BLaER1 treated with 17β-estradiol and CSF1 and Interleukin-3, amounts not matched to agents 10 nM and 100 nM (cell line): ENCODE measurements at regions not wholly inside any gene's neighbourhood (a gene's known extent, or its start where the extent isn't known, plus 50 kb on each side); places are given as distances from the start of the nearest gene placed in this dataset.

ENCODE experiments used
- H3K27ac ChIP-seq, 11 experiments: shearing (Covaris generic); formaldehyde crosslinking; 2 replicates each; pipeline ENCODE4 v1.8.1; 2022
- H3K27me3 ChIP-seq, 11 experiments: shearing (Covaris generic); formaldehyde crosslinking; 2 replicates each; pipeline ENCODE4 v1.8.1; 2022
- H3K36me3 ChIP-seq, 11 experiments: shearing (Covaris generic); formaldehyde crosslinking; 2 replicates each; pipeline ENCODE4 v1.8.1; 2022
- H3K4me1 ChIP-seq, 10 experiments: shearing (Covaris generic); formaldehyde crosslinking; 2 replicates each; pipeline ENCODE4 v1.8.1; 2022
- H3K4me2 ChIP-seq, 11 experiments: shearing (Covaris generic); formaldehyde crosslinking; 2 replicates each; pipeline ENCODE4 v1.8.1; 2022
- H3K4me3 ChIP-seq, 10 experiments: shearing (Covaris generic); formaldehyde crosslinking; 2 replicates each; pipeline ENCODE4 v1.8.1; 2022
- H3K9ac ChIP-seq, 11 experiments: shearing (Covaris generic); formaldehyde crosslinking; 2 replicates each; pipeline ENCODE4 v1.8.1; 2022
- H3K9me3 ChIP-seq, 11 experiments: shearing (Covaris generic); formaldehyde crosslinking; replicated peaks in 1 of 11; 2 replicates each; pipeline ENCODE4 v1.8.1; 2022
- H4K20me1 ChIP-seq, 11 experiments: shearing (Covaris generic); formaldehyde crosslinking; 2 replicates each; pipeline ENCODE4 v1.8.1; 2022
- Cebpa-rat ChIP-seq, 11 experiments: shearing (Covaris generic); IDR thresholded peaks; 2 replicates each; pipeline ENCODE4 v1.8.1; 2022

DNA sequence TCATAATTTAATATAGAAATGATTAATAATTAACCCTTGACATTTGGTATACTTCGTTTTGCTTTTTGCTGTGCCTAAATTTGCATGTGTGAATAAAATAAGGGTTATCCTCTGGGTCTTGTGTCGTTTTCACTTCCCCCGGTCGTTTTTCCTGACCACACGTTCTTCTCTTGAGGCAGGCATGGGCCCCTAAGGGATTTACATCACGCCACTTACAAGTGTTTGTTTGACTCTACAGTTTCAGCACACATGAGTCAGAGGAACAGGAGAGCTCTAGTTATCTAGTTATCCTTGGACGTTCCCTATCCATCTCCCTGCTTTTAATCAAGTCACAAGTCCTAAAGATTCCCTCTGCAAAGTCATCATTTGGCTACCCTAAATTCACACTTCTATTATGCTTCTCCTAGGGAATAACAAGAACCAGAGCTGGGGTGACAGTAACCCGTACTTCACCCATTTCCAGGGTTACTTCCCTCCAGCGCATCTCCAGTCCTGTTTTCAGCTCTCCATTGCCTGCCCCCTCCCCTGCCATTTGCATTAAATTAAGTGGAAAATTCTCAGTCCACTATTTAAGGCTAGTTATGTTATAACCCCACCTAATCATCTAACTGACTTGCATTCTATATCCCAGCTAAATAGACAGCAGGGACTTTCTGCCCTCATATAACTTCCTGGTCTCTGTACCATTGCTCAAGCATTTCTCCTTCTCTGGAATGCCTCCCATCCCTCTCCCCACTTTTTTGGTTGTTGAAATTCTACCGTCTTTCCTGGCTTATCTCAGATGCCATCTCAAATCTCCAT, 206.9 kb downstream of the PTEN start:
- Histone ChIP-seq H4K20me1 (no peaks in the 10 kb centered on the region), H3K36me3 (no peaks in the 10 kb centered on the region), H3K9ac (peak overlapping the region in 6 of 11 experiments; percentile 4 to 54 (median 28); a peak in 8 of 22 replicates), H3K4me2 (peak overlapping the region; percentile 77 to 92 (median 84)), H3K27me3 (no peaks in the 10 kb centered on the region), H3K4me1 (peaks cover 71 to 86% (median 75%) of the 10 kb centered on the region in 10 experiments), H3K9me3 (peaks cover 0 to 19% (median 7%) of the 10 kb centered on the region in 11 experiments; a peak in 10 of 22 replicates), H3K27ac (peak overlapping the region in 10 of 11 experiments; percentile 36 to 81 (median 73); a peak in 19 of 22 replicates), H3K4me3 (peak overlapping the region in 2 of 10 experiments; percentile 11 to 17; a peak in 2 of 20 replicates)
- TF ChIP-seq Cebpa-rat (IDR thresholded peaks at IDR 0.05): no peak

DNA sequence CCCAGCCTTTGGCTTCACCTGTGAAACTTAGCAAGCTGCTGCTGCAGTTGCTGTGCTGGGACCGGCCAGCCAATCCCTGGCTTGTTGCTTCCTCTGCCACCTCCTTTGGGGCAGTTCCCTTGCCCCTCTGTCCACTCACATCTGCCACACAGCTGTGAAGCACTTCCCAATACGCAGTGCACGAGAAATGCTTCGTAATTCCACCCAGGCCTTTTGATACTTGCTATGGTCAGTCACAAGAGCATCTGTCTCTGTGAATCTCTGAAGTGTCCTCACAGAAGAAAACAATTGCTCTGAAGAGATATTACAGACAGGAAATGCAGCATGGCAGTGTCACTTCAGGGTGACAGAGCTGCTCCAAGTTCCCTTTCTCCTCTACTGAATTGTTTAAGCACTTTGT, 208.5 kb downstream of the PTEN start:
- H3K9ac ChIP-seq: no peak overlapping the region; a peak in 3 of 22 replicates
- H3K4me1 ChIP-seq: peaks cover 58 to 77% (median 64%) of the 10 kb centered on the region in 10 experiments
- H3K27me3 ChIP-seq: no peaks in the 10 kb centered on the region
- peak overlapping the region in 9 of 11 experiments; percentile 8 to 81 (median 37); a peak in 14 of 22 replicates for H3K27ac ChIP-seq
- H3K4me2 ChIP-seq: peak overlapping the region; percentile 77 to 92 (median 84)
- no peaks in the 10 kb centered on the region for H3K36me3 ChIP-seq
- H4K20me1 ChIP-seq: no peaks in the 10 kb centered on the region
- H3K9me3 ChIP-seq: peaks cover 0 to 19% (median 7%) of the 10 kb centered on the region in 11 experiments; a peak in 10 of 22 replicates
- no peak for TF ChIP-seq Cebpa-rat (IDR thresholded peaks at IDR 0.05)
- H3K4me3 ChIP-seq: no peak overlapping the region

- Histone ChIP-seq H3K4me2 (peak overlapping the region in 5 of 11 experiments; percentile 1 to 22 (median 10); a peak in 1 of 22 replicates), H4K20me1 (no peaks in the 10 kb centered on the region), H3K4me3 (no peak overlapping the region), H3K27me3 (no peaks in the 10 kb centered on the region), H3K9me3 (peaks cover 0 to 11% (median 0%) of the 10 kb centered on the region in 11 experiments; a peak in 2 of 22 replicates), H3K9ac (no peak overlapping the region), H3K36me3 (no peaks in the 10 kb centered on the region), H3K27ac (no peak overlapping the region), H3K4me1 (peaks cover 40 to 59% (median 46%) of the 10 kb centered on the region in 10 experiments)
- TF ChIP-seq Cebpa-rat (IDR thresholded peaks at IDR 0.05): no peak
Measured at GRCh38 chr10:88073682-88074081, 210.3 kb downstream of the PTEN start.

GRCh38 chr10:88074971-88075370, 211.5 kb downstream of the PTEN start:
- Histone ChIP-seq H3K9ac (no peak overlapping the region), H3K4me3 (no peak overlapping the region), H3K4me1 (peaks cover 27 to 47% (median 35%) of the 10 kb centered on the region in 10 experiments), H3K4me2 (0 out of 22 replicates have a peak overlapping the region, but pooled peaks of 1 of the 11 experiments have one; percentile 12), H3K27me3 (no peaks in the 10 kb centered on the region), H3K36me3 (no peaks in the 10 kb centered on the region), H4K20me1 (no peaks in the 10 kb centered on the region), H3K27ac (no peak overlapping the region), H3K9me3 (peaks cover 0 to 11% (median 0%) of the 10 kb centered on the region in 11 experiments; a peak in 2 of 22 replicates)
- TF ChIP-seq Cebpa-rat (IDR thresholded peaks at IDR 0.05): no peak

DNA sequence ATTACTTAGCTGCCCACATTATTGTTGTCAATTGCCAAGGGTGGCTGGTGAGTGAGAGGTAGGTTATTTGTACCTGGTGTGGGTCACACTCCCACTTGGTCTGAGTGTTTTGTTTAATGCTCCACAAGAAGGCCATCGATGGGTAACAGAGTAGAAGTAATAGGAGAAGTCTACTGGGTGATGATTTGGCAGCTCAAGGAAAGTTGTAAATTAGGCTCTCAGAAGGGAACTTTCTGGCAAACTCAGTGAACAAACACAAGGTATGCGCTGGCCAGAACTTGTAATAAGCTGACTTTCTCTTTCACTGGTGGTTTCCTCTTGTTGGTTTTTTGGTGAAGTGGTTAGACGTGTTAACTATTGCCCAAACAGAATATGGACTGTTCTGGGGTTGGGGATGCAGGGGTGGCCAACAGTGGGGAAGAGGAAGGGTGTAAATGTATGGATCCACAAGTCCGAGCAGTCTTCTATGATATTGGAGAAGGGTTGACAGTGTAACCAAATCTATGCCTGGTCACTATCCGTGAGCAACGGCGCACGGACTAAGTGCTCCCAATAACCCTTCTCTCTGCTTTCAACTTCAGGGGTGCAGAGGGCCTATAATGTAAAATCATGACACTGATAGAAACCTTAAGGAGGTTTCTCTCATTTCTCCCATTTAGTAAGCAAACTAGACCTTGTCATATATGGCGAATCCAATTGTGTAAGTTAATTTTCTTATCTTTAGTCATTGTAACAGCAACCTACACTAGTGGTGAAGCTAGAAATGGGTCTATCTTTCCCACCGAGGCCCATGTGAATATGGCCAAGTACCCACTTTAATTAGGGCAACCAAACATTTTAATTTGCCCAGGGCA, 212.8 kb downstream of the PTEN start:
- Histone ChIP-seq H3K36me3 (no peaks in the 10 kb centered on the region), H3K9me3 (peaks cover 0 to 6% (median 0%) of the 10 kb centered on the region in 11 experiments; a peak in 1 of 22 replicates), H3K27ac (no peak overlapping the region), H3K4me3 (no peak overlapping the region), H4K20me1 (no peaks in the 10 kb centered on the region), H3K27me3 (no peaks in the 10 kb centered on the region), H3K4me1 (peaks cover 19 to 42% (median 28%) of the 10 kb centered on the region in 10 experiments), H3K9ac (no peak overlapping the region), H3K4me2 (peak overlapping the region in 3 of 11 experiments; percentile 12 to 24 (median 12); a peak in 1 of 22 replicates)
- no peak for TF ChIP-seq Cebpa-rat (IDR thresholded peaks at IDR 0.05)

DNA sequence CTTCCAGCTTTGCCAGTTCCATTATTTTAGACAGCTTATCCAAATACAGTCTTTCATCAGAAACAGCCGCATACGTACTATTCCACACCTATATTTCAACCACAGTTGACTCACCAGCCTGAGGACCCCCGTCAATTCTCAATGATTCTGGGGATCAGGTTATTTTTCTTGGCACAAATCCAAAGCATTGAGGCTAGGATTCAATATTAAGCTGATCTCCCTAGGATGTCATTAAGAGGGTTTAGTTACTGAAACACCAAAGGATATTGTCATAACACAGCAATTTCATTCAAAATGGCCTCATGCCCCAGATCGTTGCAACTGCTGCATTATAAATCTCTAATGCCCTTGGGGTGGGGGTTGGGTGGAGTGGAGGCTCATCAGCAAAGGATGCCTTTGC, 214.6 kb downstream of the PTEN start:
- H3K4me1 ChIP-seq: peaks cover 13 to 26% (median 23%) of the 10 kb centered on the region in 10 experiments; a peak in 17 of 20 replicates
- H3K27me3 ChIP-seq: no peaks in the 10 kb centered on the region
- no peak for TF ChIP-seq Cebpa-rat (IDR thresholded peaks at IDR 0.05)
- no peaks in the 10 kb centered on the region for H3K36me3 ChIP-seq
- no peak overlapping the region for H3K4me2 ChIP-seq
- H3K9ac ChIP-seq: no peak overlapping the region
- H3K9me3 ChIP-seq: peaks cover 0 to 6% (median 0%) of the 10 kb centered on the region in 11 experiments; a peak in 1 of 22 replicates
- no peak overlapping the region for H3K27ac ChIP-seq
- no peak overlapping the region for H3K4me3 ChIP-seq
- no peaks in the 10 kb centered on the region for H4K20me1 ChIP-seq

DNA sequence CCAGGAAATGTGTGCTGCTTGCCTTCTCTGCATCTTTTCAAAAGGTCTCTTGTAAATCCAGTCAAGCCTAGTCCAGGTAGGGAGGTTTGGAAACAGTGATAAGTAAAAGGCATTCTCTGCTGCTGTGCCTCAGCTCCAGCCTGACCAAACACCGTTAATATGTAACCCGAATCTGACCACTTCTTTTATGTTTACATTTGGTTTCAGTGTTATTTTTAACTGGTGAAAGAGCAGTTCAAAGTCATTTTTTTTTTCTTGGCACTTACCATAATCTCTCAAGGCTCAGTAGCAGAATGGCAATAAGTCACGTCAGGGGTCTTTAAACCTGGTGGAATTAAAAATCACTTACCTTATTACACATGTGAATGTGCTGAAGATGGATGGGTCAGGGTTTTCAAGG, 216.8 kb downstream of the PTEN start:
- Histone ChIP-seq H3K9ac (no peak overlapping the region; a peak in 1 of 22 replicates), H3K4me2 (peak overlapping the region in 10 of 11 experiments; percentile 1 to 37 (median 21); a peak in 15 of 22 replicates), H3K27me3 (no peaks in the 10 kb centered on the region), H3K27ac (no peak overlapping the region), H3K36me3 (no peaks in the 10 kb centered on the region), H3K4me3 (no peak overlapping the region), H4K20me1 (no peaks in the 10 kb centered on the region), H3K9me3 (peaks cover 0 to 6% (median 0%) of the 10 kb centered on the region in 11 experiments; a peak in 1 of 22 replicates), H3K4me1 (peaks cover 13 to 33% (median 18%) of the 10 kb centered on the region in 10 experiments; a peak in 17 of 20 replicates)
- TF ChIP-seq Cebpa-rat (IDR thresholded peaks at IDR 0.05): no peak

DNA sequence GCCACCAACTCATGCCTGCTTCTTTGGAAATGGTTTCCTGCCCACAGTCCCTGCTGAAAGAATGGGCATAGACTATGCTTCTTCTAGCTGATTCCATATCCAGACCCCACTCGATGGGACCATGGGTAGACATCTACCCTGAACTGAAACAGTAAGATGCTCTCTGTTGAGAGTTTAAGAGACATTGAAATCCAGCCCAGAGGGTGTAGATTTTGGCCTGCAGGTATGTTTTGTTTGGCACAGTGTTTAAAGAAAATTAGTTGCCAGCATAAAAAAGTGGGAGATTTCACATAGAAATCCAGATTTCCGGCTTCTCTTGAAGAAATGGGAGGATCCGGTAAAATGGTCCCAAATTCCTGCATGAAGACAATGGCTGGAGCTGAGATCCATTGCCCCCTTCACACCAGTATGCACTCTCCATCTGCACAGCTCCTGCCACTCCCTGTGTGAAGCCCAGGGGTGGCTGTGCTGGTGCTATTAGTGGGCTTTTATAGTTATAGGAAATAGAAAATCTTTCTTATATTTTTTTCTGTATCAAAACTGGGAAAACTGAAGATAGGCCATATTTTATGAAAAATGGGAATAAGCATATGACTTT, 218.1 kb downstream of the PTEN start:
- no peak for TF ChIP-seq Cebpa-rat (IDR thresholded peaks at IDR 0.05)
- Histone ChIP-seq H3K4me2 (no peak overlapping the region), H3K36me3 (no peaks in the 10 kb centered on the region), H3K27ac (no peak overlapping the region), H3K4me3 (no peak overlapping the region), H3K9ac (no peak overlapping the region), H4K20me1 (no peaks in the 10 kb centered on the region), H3K9me3 (0 out of 22 replicates have a peak, but pooled peaks cover 0 to 2% (median 0%) of the 10 kb centered on the region in 11 experiments), H3K4me1 (peaks cover 6 to 26% (median 15%) of the 10 kb centered on the region in 10 experiments; a peak in 17 of 20 replicates), H3K27me3 (no peaks in the 10 kb centered on the region)
